Heart left ventricle (tissue), 16 donors: ENCODE measurements at regions not wholly inside any gene's neighbourhood (a gene's known extent, or its start where the extent isn't known, plus 50 kb on each side); places are given as distances from the start of the nearest gene placed in this dataset.

Experiments
- ATAC-seq, 4 donors: fragments of 200-7000 bp; cut with Tn5 transposase; one replicate each; pipeline ENCODE4 v1.9.1; 2020 to 2022; ENCODE audit warnings: moderate library complexity in 4 of 4, mild to moderate bottlenecking in 3 of 4, moderate number of reproducible peaks in 1 of 4
- DNase-seq, 5 donors: peaks; one replicate each; pipeline ENCODE4 v3.0.0-alpha.2; 2020
- H3K27ac ChIP-seq, 12 donors: fragments of 200-600 bp; sonication (generic) in 4 of 12; one replicate each; pipeline versions ENCODE4 v1.5.0 to v1.8.0; 2016 to 2022; ENCODE audit warnings: mild to moderate bottlenecking in 2 of 12
- H3K27me3 ChIP-seq, 9 donors: fragments of 200-600 bp; sonication (generic) in 2 of 9; one replicate each; pipeline versions ENCODE4 v1.5.1 to v1.8.0; 2016 to 2022; ENCODE audit warnings: mild to moderate bottlenecking in 3 of 9
- H3K36me3 ChIP-seq, 9 donors: fragments of 200-600 bp; sonication (generic) in 2 of 9; one replicate each; pipeline versions ENCODE4 v1.5.0 to v1.8.0; 2018 to 2022; ENCODE audit warnings: mild to moderate bottlenecking in 2 of 9
- H3K4me1 ChIP-seq, 12 donors: fragments of 200-600 bp; sonication (generic) in 4 of 12; one replicate each; pipeline versions ENCODE4 v1.5.0 to v1.8.0; 2016 to 2022; ENCODE audit warnings: mild to moderate bottlenecking in 3 of 12
- H3K4me3 ChIP-seq, 12 donors: fragments of 200-600 bp; sonication (generic) in 4 of 12; one replicate each; pipeline versions ENCODE4 v1.5.0 to v1.8.0; 2017 to 2022; ENCODE audit warnings: mild to moderate bottlenecking in 9 of 12, moderate library complexity in 4 of 12
- H3K9me3 ChIP-seq, 12 donors: fragments of 200-600 bp; sonication (generic) in 4 of 12; one replicate each; pipeline versions ENCODE4 v1.5.0 to v1.8.0; 2016 to 2022; ENCODE audit warnings: mild to moderate bottlenecking in 1 of 12
- POLR2A ChIP-seq, 2 donors: fragments of 450-650 bp; IDR thresholded peaks; one replicate each; pipeline ENCODE4 v1.6.1; 2017; ENCODE audit warnings: antibody characterized with exemption in 2 of 2, mild to moderate bottlenecking in 2 of 2, moderate library complexity in 2 of 2
- WGBS, 4 donors: extraction: QIAGEN DNeasy Blood & Tissue Kit in 2 of 4; methylation state at CpG; one replicate each; pipeline versions ENCODE4 v1.1.5 to v1.1.7; 2013 to 2018; 5-methylcytosine and 5-hydroxymethylcytosine counted together
- intact Hi-C, 10 donors: fragments of 100-400 bp; cut with DNase I; formaldehyde crosslinking; loops; one replicate each; pipeline versions ENCODE4 v1.11.1 to v1.14.2; 2022
- TF ChIP-seq, protein P1 (sequence below), 12 donors: fragments of 200-600 bp; sonication (generic) in 4 of 12; IDR thresholded peaks; one replicate each; pipeline versions ENCODE4 v1.5.0 to v1.8.0; 2018 to 2022; ENCODE audit warnings: antibody characterized with exemption in 12 of 12, mild to moderate bottlenecking in 5 of 12
- donor health status: ischemic (EF 13 %, LVEDD 7.1; RV severe dilation, severe dysfunction).
- donor health status: healthy with polysubstance abuse.
- donor health status: DM: no; HTN: yes; CAD: no.
- donor health status: DM: no; HTN: no; CAD: no.
- donor health status: ischemic (EF 25% LVEDD 6.9; RV normal size, moderate dysfunction).
- donor health status: ischemic (EF 25% LVEDD 5.7; RV mildly dilated, moderate dysfunction).
- donor health status: healthy.
- donor health status: DM: yes; HTN: yes; CAD: no.
- donor health status: ischemic (EF 35%, LVEDD 5.7; RV mildly dilated, moderate dysfunction).
- donor health status: nonischemic (EF 11% LVEDD 7.7; RV severe dilation, severe dysfunction).
- donor health status: DM: yes; HTN: yes; CAD: no.
- donor health status: PGD.
- donor health status: ischemic (EF 29% LVEDD 5.4; RV normal size, mild dysfunction).
- donor health status: nonischemic (EF 23%, LVEDD 6.1; RV moderate dilation, normal function).

DNA sequence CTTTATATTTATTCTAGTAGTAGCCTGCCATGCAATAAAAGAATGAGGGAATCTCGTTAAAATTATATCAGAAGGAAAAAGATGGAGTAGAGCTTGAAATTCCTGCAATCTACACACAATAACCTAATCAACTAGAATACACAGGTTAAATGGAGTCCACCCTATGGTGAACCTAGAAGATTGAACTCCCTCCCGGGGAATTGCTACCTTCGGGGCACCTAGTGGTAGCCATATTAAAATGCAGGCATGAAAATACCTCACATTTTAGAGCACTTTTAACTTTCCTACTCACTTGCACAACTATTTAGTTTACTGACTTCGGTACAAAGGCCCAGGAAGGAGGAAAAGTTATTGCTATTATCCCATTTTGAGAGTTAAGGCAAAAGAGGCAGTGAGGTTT lies 174.5 kb downstream of the SS18 start:
- H3K4me1 ChIP-seq, result no peaks in the 10 kb centered on the region
- intact Hi-C loops, result no loop called here
- H3K36me3 ChIP-seq, result no peaks in the 10 kb centered on the region
- WGBS, 4 donors, result 77 to 81% (median 79%) methylated on average over 4 of the region's 4 CpGs
- no peaks in the 10 kb centered on the region for H3K27me3 ChIP-seq
- H3K4me3 ChIP-seq, result no peak overlapping the region
- H3K27ac ChIP-seq, result no peak overlapping the region
- TF ChIP-seq, protein P1, sequence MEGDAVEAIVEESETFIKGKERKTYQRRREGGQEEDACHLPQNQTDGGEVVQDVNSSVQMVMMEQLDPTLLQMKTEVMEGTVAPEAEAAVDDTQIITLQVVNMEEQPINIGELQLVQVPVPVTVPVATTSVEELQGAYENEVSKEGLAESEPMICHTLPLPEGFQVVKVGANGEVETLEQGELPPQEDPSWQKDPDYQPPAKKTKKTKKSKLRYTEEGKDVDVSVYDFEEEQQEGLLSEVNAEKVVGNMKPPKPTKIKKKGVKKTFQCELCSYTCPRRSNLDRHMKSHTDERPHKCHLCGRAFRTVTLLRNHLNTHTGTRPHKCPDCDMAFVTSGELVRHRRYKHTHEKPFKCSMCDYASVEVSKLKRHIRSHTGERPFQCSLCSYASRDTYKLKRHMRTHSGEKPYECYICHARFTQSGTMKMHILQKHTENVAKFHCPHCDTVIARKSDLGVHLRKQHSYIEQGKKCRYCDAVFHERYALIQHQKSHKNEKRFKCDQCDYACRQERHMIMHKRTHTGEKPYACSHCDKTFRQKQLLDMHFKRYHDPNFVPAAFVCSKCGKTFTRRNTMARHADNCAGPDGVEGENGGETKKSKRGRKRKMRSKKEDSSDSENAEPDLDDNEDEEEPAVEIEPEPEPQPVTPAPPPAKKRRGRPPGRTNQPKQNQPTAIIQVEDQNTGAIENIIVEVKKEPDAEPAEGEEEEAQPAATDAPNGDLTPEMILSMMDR (IDR thresholded peaks at IDR 0.05), result peak in 1 of 12 donors; percentile 9
- no peak for TF ChIP-seq POLR2A (IDR thresholded peaks at IDR 0.05)
- peaks cover 0 to 9% (median 0%) of the 10 kb centered on the region in 12 donors for H3K9me3 ChIP-seq
- ATAC-seq (no peak), DNase-seq (no peak)

DNA sequence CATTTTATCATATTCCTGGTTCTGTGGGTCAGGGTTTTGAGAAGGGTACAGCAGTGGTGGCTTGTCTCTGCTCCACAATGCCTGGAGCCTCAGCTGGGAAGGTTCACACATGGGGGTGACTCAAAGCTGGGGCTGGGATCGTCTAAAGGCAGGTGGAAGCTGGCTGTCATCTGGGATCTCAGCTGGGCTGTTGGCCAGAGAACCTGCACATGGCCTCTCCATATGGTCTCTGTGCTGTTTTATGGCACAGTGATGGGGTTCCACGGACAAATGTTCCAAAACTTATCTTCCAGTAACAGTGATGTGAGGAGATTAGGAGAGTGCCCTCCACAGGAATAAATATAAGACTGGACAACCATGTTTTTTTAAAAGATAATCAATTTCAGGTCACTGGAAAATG lies 191.4 kb downstream of the SS18 start:
- Histone ChIP-seq H3K4me3 (no peak overlapping the region), H3K27ac (no peak overlapping the region), H3K27me3 (no peaks in the 10 kb centered on the region), H3K9me3 (peaks cover 0 to 15% (median 9%) of the 10 kb centered on the region in 12 donors), H3K36me3 (no peaks in the 10 kb centered on the region), H3K4me1 (no peaks in the 10 kb centered on the region)
- TF ChIP-seq, protein P1 (IDR thresholded peaks at IDR 0.05), result no peak
- no peak for TF ChIP-seq POLR2A (IDR thresholded peaks at IDR 0.05)
- intact Hi-C loops, result loop anchor here in 6 of 10 donors (5.0 kb wide), 1 partner anchor 1022 kb away; no protein-coding TSS in a partner anchor
- 22 to 44% (median 40%) methylated on average over 2 of the region's 2 CpGs for WGBS, 4 donors
- ATAC-seq (no peak), DNase-seq (no peak)

DNA sequence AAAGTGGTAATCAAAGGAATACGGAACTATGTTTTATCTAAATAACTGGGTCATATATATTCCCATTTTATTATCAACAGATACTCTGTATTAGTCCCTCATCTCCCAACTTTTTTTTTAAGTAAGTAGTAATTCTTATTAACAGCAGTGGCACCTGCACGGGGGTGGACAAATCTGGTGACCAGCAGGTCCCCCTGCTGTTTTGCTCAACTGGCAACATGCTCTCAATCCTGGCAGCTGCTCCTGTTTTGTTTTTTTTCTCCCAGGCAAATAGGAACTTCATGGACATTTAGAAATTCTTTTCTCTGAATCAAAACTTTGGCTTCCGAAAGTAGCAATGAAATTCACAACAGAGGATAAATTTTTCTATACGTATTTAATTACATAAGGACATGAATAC lies 193.5 kb downstream of the SS18 start:
- Histone ChIP-seq H3K27me3 (no peaks in the 10 kb centered on the region), H3K4me1 (no peaks in the 10 kb centered on the region), H3K9me3 (peaks cover 0 to 15% (median 9%) of the 10 kb centered on the region in 12 donors), H3K36me3 (no peaks in the 10 kb centered on the region), H3K4me3 (no peak overlapping the region), H3K27ac (no peak overlapping the region)
- intact Hi-C loops, result loop anchor here in 8 of 10 donors (1.0 to 5.0 kb wide), 3 partner anchors 1016 to 1020 kb away; no protein-coding TSS in a partner anchor
- WGBS, 4 donors, result 60 to 83% (median 72%) methylated on average over 4 of the region's 4 CpGs
- no peak for TF ChIP-seq POLR2A (IDR thresholded peaks at IDR 0.05)
- TF ChIP-seq, protein P1 (IDR thresholded peaks at IDR 0.05), result no peak
- DNase-seq (no peak), ATAC-seq (no peak)

DNA sequence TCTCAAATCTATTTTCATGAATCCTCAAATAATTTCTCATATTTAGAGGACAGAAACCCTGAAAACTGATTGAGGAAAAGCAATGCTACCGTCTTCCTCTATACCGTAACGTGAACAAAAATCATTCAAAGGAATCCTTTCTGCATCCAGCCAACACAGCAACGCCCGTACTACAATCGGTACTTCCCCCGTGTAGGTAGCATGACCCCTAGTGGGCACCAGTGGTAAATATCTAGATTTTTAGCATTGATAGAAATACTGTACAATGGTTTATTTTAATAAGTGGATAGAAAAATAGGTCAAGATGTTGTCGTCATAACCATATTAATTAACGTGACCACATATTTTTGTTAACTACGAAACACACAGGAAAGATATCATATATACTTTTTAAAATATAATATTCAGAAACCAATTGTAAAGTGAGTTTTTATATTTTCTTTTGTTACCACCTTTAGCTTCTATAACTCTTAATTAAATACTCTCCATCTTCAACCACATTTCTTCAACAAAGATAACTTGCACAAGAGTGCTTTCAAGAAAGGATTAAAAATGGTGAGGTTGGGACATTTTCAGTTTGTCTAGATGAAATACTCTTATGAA lies 194.1 kb downstream of the SS18 start:
- Histone ChIP-seq H3K4me3 (no peak overlapping the region), H3K27ac (no peak overlapping the region), H3K4me1 (no peaks in the 10 kb centered on the region), H3K27me3 (no peaks in the 10 kb centered on the region), H3K36me3 (no peaks in the 10 kb centered on the region), H3K9me3 (peaks cover 0 to 11% (median 8%) of the 10 kb centered on the region in 12 donors)
- TF ChIP-seq, protein P1 (IDR thresholded peaks at IDR 0.05), result peak; percentile 59 to 83 (median 70)
- no peak for TF ChIP-seq POLR2A (IDR thresholded peaks at IDR 0.05)
- WGBS, 4 donors, result 8 to 11% (median 9%) methylated on average over 10 of the region's 10 CpGs
- peak in 1 of 5 donors; percentile 13 for DNase-seq
- intact Hi-C loops, result loop anchor here in 8 of 10 donors (1.0 to 5.0 kb wide), 3 partner anchors 1015 to 1019 kb away; no protein-coding TSS in a partner anchor
- peak in 2 of 4 donors; percentile 30 to 67 for ATAC-seq
